ENCODE measurements at regions not wholly inside any gene's neighbourhood (a gene's known extent, or its start where the extent isn't known, plus 50 kb on each side); places are given as distances from the start of the nearest gene placed in this dataset.

GRCh38 chr1:81042225-81042624 lies 758.5 kb upstream of the ADGRL2 start:
- Mint-ChIP-seq H3K27ac (no peak overlapping the region), H3K36me3 (no peaks in the 10 kb centered on the region), H3K4me1 (no peaks in the 10 kb centered on the region), H3K9me3 (peaks cover 0 to 6% (median 1%) of the 10 kb centered on the region in 7 donors), H3K27me3 (no peaks in the 10 kb centered on the region), H3K4me3 (no peak overlapping the region)
- no peak for ATAC-seq (ENCODE audit: low read depth in 2 of 2)
- no peak for DNase-seq

DNA sequence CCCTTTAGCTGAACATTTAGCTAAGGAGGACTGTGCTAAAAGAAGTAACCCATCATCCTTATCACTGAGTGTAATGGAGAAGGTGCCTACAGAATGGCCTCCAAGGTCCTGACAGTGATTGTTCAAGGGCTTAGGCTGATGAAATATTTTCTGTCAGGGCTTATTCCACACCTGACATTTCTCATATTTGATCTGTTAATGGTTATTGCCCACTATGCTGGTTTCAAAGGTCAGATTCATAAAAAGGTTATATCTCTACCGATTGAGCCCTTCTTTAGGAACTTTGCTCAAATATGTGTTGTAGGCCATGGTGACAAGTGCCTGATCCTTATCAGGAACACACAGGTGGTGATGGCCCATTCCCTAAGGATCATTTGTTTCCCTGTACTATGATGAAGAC lies 766.4 kb upstream of the ADGRL2 start:
- peaks cover 0 to 7% of the 10 kb centered on the region in 2 donors for H3K36me3 Mint-ChIP-seq
- H3K9me3 Mint-ChIP-seq = peaks cover 0 to 9% (median 5%) of the 10 kb centered on the region in 7 donors
- no peak overlapping the region for H3K4me3 Mint-ChIP-seq
- DNase-seq = no peak
- H3K27me3 Mint-ChIP-seq = no peaks in the 10 kb centered on the region
- H3K27ac Mint-ChIP-seq = no peak overlapping the region
- H3K4me1 Mint-ChIP-seq = no peaks in the 10 kb centered on the region
- no peak for ATAC-seq (ENCODE audit: low read depth in 2 of 2)

- no peak overlapping the region for H3K4me3 Mint-ChIP-seq
- no peak for ATAC-seq (ENCODE audit: low read depth in 2 of 2)
- H3K9me3 Mint-ChIP-seq = peaks cover 0 to 9% (median 5%) of the 10 kb centered on the region in 7 donors
- no peak for DNase-seq
- no peaks in the 10 kb centered on the region for H3K27me3 Mint-ChIP-seq
- H3K36me3 Mint-ChIP-seq = peaks cover 0 to 7% of the 10 kb centered on the region in 2 donors
- H3K27ac Mint-ChIP-seq = no peak overlapping the region
- no peaks in the 10 kb centered on the region for H3K4me1 Mint-ChIP-seq
These were observed 767.7 kb upstream of the ADGRL2 start for GRCh38 chr1:81032973-81033425.

- H3K4me1 Mint-ChIP-seq = no peaks in the 10 kb centered on the region
- DNase-seq = no peak
- H3K27me3 Mint-ChIP-seq = no peaks in the 10 kb centered on the region
- peaks cover 0 to 7% of the 10 kb centered on the region in 2 donors for H3K36me3 Mint-ChIP-seq
- no peak for ATAC-seq (ENCODE audit: low read depth in 2 of 2)
- H3K4me3 Mint-ChIP-seq = no peak overlapping the region
- peak overlapping the region in 1 of 6 donors; percentile 77 for H3K27ac Mint-ChIP-seq
- peaks cover 0 to 9% (median 4%) of the 10 kb centered on the region in 7 donors for H3K9me3 Mint-ChIP-seq
These were observed 768.4 kb upstream of the ADGRL2 start for GRCh38 chr1:81032374-81032773.

DNA sequence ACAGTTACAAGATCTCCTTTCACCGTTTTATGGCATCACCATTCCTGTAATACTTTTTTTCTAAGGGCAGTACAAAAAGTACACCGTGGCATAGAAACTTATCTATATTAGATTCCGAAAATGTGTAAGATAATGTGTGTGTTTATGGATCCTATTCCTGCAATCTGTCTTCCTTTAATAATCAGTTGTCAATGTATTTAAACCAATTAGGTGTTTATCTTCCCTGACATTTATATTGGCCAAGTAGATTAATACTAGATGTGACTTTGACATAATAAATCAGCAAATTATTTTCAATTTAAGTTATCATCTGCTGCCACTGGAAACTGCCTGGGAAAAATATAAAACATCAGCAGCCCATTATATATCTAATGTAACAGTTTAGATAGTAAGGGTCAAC lies 770.3 kb upstream of the ADGRL2 start:
- H3K4me3 Mint-ChIP-seq = no peak overlapping the region
- ATAC-seq (ENCODE audit: low read depth in 2 of 2) = no peak
- H3K9me3 Mint-ChIP-seq = peaks cover 0 to 8% (median 2%) of the 10 kb centered on the region in 7 donors
- no peaks in the 10 kb centered on the region for H3K4me1 Mint-ChIP-seq
- H3K36me3 Mint-ChIP-seq = peaks cover 0 to 7% of the 10 kb centered on the region in 2 donors
- H3K27me3 Mint-ChIP-seq = no peaks in the 10 kb centered on the region
- no peak overlapping the region for H3K27ac Mint-ChIP-seq
- no peak for DNase-seq

DNA sequence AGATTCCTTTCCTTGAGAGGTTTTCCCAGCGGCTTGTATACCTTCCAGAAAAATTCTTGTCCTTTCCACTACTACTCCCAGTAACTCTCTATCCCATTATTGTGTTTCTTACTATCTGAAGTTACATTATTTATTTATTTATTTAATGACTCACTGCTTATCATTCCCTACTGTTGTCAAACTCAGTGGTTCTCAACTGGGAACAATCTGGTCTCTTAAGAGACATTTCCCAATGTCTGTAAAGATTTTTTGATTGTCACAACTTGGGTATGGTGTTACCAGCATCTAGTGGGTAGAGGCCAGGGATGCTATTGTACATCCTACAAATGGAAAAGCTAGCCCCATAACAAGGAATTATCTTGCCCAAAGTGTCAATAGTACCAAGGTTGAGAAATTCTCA lies 771.5 kb upstream of the ADGRL2 start:
- no peak overlapping the region for H3K4me3 Mint-ChIP-seq
- no peak for DNase-seq
- no peak for ATAC-seq (ENCODE audit: low read depth in 2 of 2)
- no peaks in the 10 kb centered on the region for H3K4me1 Mint-ChIP-seq
- H3K27me3 Mint-ChIP-seq = no peaks in the 10 kb centered on the region
- no peaks in the 10 kb centered on the region for H3K36me3 Mint-ChIP-seq
- no peak overlapping the region for H3K27ac Mint-ChIP-seq
- peaks cover 0 to 4% (median 2%) of the 10 kb centered on the region in 7 donors for H3K9me3 Mint-ChIP-seq

- ATAC-seq (ENCODE audit: low read depth in 2 of 2) (no peak), DNase-seq (no peak)
- H3K4me1 Mint-ChIP-seq = no peaks in the 10 kb centered on the region
- no peaks in the 10 kb centered on the region for H3K27me3 Mint-ChIP-seq
- H3K4me3 Mint-ChIP-seq = peak overlapping the region in 1 of 8 donors; percentile 36
- H3K36me3 Mint-ChIP-seq = no peaks in the 10 kb centered on the region
- no peak overlapping the region for H3K27ac Mint-ChIP-seq
- peaks cover 0 to 4% (median 0%) of the 10 kb centered on the region in 7 donors for H3K9me3 Mint-ChIP-seq
These were observed 777.5 kb upstream of the ADGRL2 start for GRCh38 chr1:81023187-81023724.

DNA sequence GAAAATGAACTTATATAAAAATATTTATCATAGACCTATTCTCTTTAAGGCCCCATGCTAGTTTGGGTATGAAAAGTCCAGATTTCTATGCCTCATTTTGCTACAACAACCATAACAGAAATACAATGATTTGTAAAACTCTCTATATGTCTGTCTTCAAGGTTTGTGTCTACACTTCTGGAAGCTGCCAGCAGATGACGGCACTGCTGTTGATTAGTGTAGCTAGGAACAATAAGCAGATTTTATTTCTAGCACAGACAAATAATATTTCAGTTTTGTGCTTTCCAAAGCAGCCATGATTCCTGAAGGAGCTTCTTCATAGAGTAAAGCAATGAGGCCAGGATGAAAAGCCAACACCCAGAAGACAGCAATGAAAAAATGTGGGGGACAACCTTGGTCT lies 779.6 kb upstream of the ADGRL2 start:
- no peak for DNase-seq
- Mint-ChIP-seq H3K36me3 (no peaks in the 10 kb centered on the region), H3K27me3 (no peaks in the 10 kb centered on the region), H3K27ac (no peak overlapping the region), H3K4me1 (no peaks in the 10 kb centered on the region), H3K4me3 (no peak overlapping the region), H3K9me3 (peaks cover 0 to 4% (median 0%) of the 10 kb centered on the region in 7 donors)
- no peak for ATAC-seq (ENCODE audit: low read depth in 2 of 2)

GRCh38 chr1:81020506-81020905 lies 780.2 kb upstream of the ADGRL2 start:
- ATAC-seq (ENCODE audit: low read depth in 2 of 2) = no peak
- Mint-ChIP-seq H3K36me3 (no peaks in the 10 kb centered on the region), H3K27ac (no peak overlapping the region), H3K9me3 (peaks cover 0 to 5% (median 1%) of the 10 kb centered on the region in 7 donors), H3K27me3 (no peaks in the 10 kb centered on the region), H3K4me1 (no peaks in the 10 kb centered on the region), H3K4me3 (no peak overlapping the region)
- DNase-seq = no peak

GRCh38 chr1:81010126-81010525 lies 790.6 kb upstream of the ADGRL2 start:
- H3K36me3 Mint-ChIP-seq = no peaks in the 10 kb centered on the region
- H3K27me3 Mint-ChIP-seq = no peaks in the 10 kb centered on the region
- no peak for ATAC-seq (ENCODE audit: low read depth in 2 of 2)

GRCh38 chr1:81008293-81008692 lies 792.4 kb upstream of the ADGRL2 start:
- Mint-ChIP-seq H3K27me3 (no peaks in the 10 kb centered on the region), H3K36me3 (no peaks in the 10 kb centered on the region), H3K27ac (no peak overlapping the region), H3K9me3 (peaks cover 0 to 4% (median 2%) of the 10 kb centered on the region in 7 donors), H3K4me3 (no peak overlapping the region), H3K4me1 (no peaks in the 10 kb centered on the region)
- no peak for DNase-seq
- no peak for ATAC-seq (ENCODE audit: low read depth in 2 of 2)

More at GRCh38 chr1:81010126-81010525, 790.6 kb upstream of the ADGRL2 start:
- peaks cover 0 to 4% (median 1%) of the 10 kb centered on the region in 7 donors for H3K9me3 Mint-ChIP-seq
- no peak for DNase-seq
- H3K27ac Mint-ChIP-seq = no peak overlapping the region
- H3K4me1 Mint-ChIP-seq = no peaks in the 10 kb centered on the region
- H3K4me3 Mint-ChIP-seq = no peak overlapping the region

DNA sequence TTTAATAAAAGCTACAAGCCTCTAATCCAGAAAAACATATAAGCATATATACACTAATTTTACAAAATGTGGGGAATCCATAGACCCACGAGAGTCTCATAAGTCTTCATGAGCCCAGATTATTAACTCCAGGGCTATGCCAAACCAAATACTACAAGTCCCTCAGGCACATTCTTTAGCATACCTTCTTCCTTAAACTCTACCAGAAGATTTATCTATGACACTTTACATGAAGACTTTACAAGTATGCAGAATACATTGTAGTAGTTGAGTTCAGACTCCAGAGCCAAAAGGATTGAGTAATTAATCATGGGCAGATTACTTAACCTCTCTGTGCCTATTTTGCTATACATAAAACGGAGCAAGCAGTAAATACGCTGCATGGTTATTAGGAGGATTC lies 793.7 kb upstream of the ADGRL2 start:
- no peak overlapping the region for H3K27ac Mint-ChIP-seq
- no peaks in the 10 kb centered on the region for H3K4me1 Mint-ChIP-seq
- no peak overlapping the region for H3K4me3 Mint-ChIP-seq
- H3K9me3 Mint-ChIP-seq = peaks cover 0 to 6% (median 2%) of the 10 kb centered on the region in 7 donors
- no peak for DNase-seq
- no peaks in the 10 kb centered on the region for H3K36me3 Mint-ChIP-seq
- H3K27me3 Mint-ChIP-seq = no peaks in the 10 kb centered on the region
- ATAC-seq (ENCODE audit: low read depth in 2 of 2) = no peak

DNA sequence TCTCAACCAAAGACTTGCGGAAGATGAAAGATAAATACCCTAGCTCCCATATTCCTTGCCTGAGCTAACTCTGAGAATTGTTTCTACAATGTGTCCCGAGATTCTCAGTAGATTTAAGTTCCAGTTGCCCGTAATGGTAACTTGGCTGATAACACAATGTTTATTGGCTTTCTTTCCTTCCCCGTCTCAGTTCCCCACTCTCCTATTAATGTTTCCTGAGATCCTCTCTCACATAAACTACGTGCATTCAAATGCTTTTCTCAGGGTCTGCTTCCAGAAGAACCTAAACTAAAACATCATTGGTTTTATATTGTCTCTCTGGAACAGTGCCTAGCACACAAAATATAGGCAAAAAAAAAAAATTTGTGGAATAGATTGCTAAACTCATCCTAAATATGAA lies 794.2 kb upstream of the ADGRL2 start:
- Mint-ChIP-seq H3K4me1 (no peaks in the 10 kb centered on the region), H3K27ac (no peak overlapping the region)
- ATAC-seq (ENCODE audit: low read depth in 2 of 2) = no peak

GRCh38 chr1:81004011-81004410 lies 796.7 kb upstream of the ADGRL2 start:
- ATAC-seq (ENCODE audit: low read depth in 2 of 2) (no peak), DNase-seq (no peak)
- Mint-ChIP-seq H3K27ac (no peak overlapping the region), H3K4me3 (no peak overlapping the region), H3K9me3 (peaks cover 1 to 22% (median 6%) of the 10 kb centered on the region in 7 donors), H3K4me1 (no peaks in the 10 kb centered on the region), H3K36me3 (no peaks in the 10 kb centered on the region), H3K27me3 (no peaks in the 10 kb centered on the region)

More for the DNA sequence above, 794.2 kb upstream of the ADGRL2 start:
- no peak for DNase-seq
- H3K9me3 Mint-ChIP-seq = peaks cover 1 to 8% (median 4%) of the 10 kb centered on the region in 7 donors
- no peaks in the 10 kb centered on the region for H3K27me3 Mint-ChIP-seq
- no peaks in the 10 kb centered on the region for H3K36me3 Mint-ChIP-seq
- H3K4me3 Mint-ChIP-seq = no peak overlapping the region

DNA sequence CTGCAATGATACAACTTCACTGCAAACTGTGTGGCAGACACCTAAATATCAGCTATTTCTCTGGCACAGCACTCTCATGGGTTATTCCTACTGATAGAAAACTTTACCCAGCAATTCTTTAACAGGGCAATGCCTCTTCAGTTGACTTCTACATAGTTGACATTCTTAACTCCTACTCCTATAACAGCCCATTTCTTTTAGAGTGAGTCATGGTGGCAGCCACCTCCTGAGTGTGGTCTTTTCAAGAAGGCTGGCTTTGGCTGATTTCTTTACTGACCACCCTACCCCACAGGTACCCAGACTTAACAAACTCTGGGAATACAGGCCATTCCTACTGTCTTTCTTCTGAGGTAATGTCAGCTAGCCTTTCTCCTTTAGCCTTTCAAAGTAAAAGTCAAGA lies 805.8 kb upstream of the ADGRL2 start:
- Mint-ChIP-seq H3K27ac (no peak overlapping the region), H3K27me3 (no peaks in the 10 kb centered on the region), H3K9me3 (peaks cover 0 to 3% (median 0%) of the 10 kb centered on the region in 7 donors), H3K4me1 (no peaks in the 10 kb centered on the region), H3K4me3 (no peak overlapping the region), H3K36me3 (no peaks in the 10 kb centered on the region)
- DNase-seq (no peak), ATAC-seq (ENCODE audit: low read depth in 2 of 2) (no peak)
